Liver (tissue), 8 donors: ENCODE measurements at regions not wholly inside any gene's neighbourhood (a gene's known extent, or its start where the extent isn't known, plus 50 kb on each side); places are given as distances from the start of the nearest gene placed in this dataset.

Experiments
- DNase-seq: peaks from one replicate; pipeline ENCODE4 v3.0.0-alpha.2; 2017; ENCODE audit warnings: low spot score
- H3K27ac ChIP-seq, 2 donors: one replicate each; pipeline ENCODE4 v1.7.0; 2013; ENCODE audit warnings: inconsistent platforms in 2 of 2, low read length in 2 of 2, control low read depth in 1 of 2, low read depth in 1 of 2, mild to moderate bottlenecking in 1 of 2
- H3K27me3 ChIP-seq, 4 donors: one replicate each; pipeline versions ENCODE4 v1.6.1 to v1.7.0; 2013; ENCODE audit warnings: low read length in 3 of 4, inconsistent platforms in 1 of 4, mild to moderate bottlenecking in 1 of 4, moderate library complexity in 1 of 4; ENCODE audit not compliant: control insufficient read depth in 4 of 4, insufficient read depth in 4 of 4
- H3K36me3 ChIP-seq, 4 donors: one replicate each; pipeline versions ENCODE4 v1.6.1 to v1.7.0; 2013; ENCODE audit warnings: low read length in 3 of 4, mild to moderate bottlenecking in 3 of 4, low read depth in 1 of 4, moderate library complexity in 1 of 4; ENCODE audit not compliant: control insufficient read depth in 4 of 4, insufficient read depth in 3 of 4
- H3K4me1 ChIP-seq, 4 donors: one replicate each; pipeline versions ENCODE4 v1.6.1 to v1.7.0; 2013; ENCODE audit warnings: low read length in 3 of 4, mild to moderate bottlenecking in 3 of 4, moderate library complexity in 1 of 4; ENCODE audit not compliant: control insufficient read depth in 4 of 4, insufficient read depth in 4 of 4
- H3K4me3 ChIP-seq, 3 donors: one replicate each; pipeline versions ENCODE4 v1.6.1 to v1.7.0; 2013; ENCODE audit warnings: low read length in 3 of 3, control low read depth in 1 of 3, low read depth in 1 of 3, mild to moderate bottlenecking in 1 of 3
- H3K9ac ChIP-seq, 2 donors: one replicate each; pipeline ENCODE4 v1.7.0; 2013; ENCODE audit warnings: low read length in 2 of 2, mild to moderate bottlenecking in 2 of 2, moderate library complexity in 2 of 2, control low read depth in 1 of 2, low read depth in 1 of 2
- H3K9me3 ChIP-seq, 4 donors: one replicate each; pipeline versions ENCODE4 v1.6.1 to v1.7.0; 2013; ENCODE audit warnings: low read length in 3 of 4; ENCODE audit not compliant: control insufficient read depth in 4 of 4
- EGR1 ChIP-seq, 2 donors: IDR thresholded peaks; 2 replicates each; pipeline ENCODE4 v1.6.1; 2016 to 2018; ENCODE audit warnings: antibody characterized with exemption in 2 of 2, low read depth in 2 of 2
- FOXA2 ChIP-seq: IDR thresholded peaks from 2 replicates; pipeline ENCODE4 v1.6.1; 2016; ENCODE audit warnings: antibody characterized with exemption
- GABPA ChIP-seq, 2 donors: IDR thresholded peaks in 1 of 2; conservative IDR thresholded peaks in 1 of 2; 2 replicates each; pipeline ENCODE4 v1.6.1; 2016; ENCODE audit warnings: antibody characterized with exemption in 2 of 2, mild to moderate bottlenecking in 1 of 2, moderate library complexity in 1 of 2
- HNF4A ChIP-seq, 2 donors: conservative IDR thresholded peaks; 2 replicates each; pipeline ENCODE4 v1.6.1; 2016; ENCODE audit warnings: antibody characterized with exemption in 2 of 2, mild to moderate bottlenecking in 2 of 2
- HNF4G ChIP-seq: IDR thresholded peaks from 2 replicates; pipeline ENCODE4 v1.6.1; 2016; ENCODE audit warnings: antibody characterized with exemption
- JUND ChIP-seq, 2 donors: IDR thresholded peaks; 2 replicates each; pipeline ENCODE4 v1.6.1; 2016; ENCODE audit warnings: antibody characterized with exemption in 2 of 2
- MAX ChIP-seq: IDR thresholded peaks from 2 replicates; pipeline ENCODE4 v1.6.1; 2016; ENCODE audit warnings: antibody characterized with exemption
- NR2F2 ChIP-seq: IDR thresholded peaks from 2 replicates; pipeline ENCODE4 v1.6.1; 2016; ENCODE audit warnings: antibody characterized with exemption
- RAD21 ChIP-seq, 2 donors: IDR thresholded peaks; 2 replicates each; pipeline ENCODE4 v1.6.1; 2016; ENCODE audit warnings: antibody characterized with exemption in 2 of 2, mild to moderate bottlenecking in 2 of 2
- REST ChIP-seq: IDR thresholded peaks from 2 replicates; pipeline ENCODE4 v1.6.1; 2016; ENCODE audit warnings: antibody characterized with exemption, mild to moderate bottlenecking
- RXRA ChIP-seq, 2 donors: IDR thresholded peaks; 2 replicates each; pipeline ENCODE4 v1.6.1; 2017 to 2018; ENCODE audit warnings: antibody characterized with exemption in 2 of 2, mild to moderate bottlenecking in 1 of 2
- SP1 ChIP-seq: IDR thresholded peaks from 2 replicates; pipeline ENCODE4 v1.6.1; 2018; ENCODE audit warnings: antibody characterized with exemption, mild to moderate bottlenecking
- TAF1 ChIP-seq: conservative IDR thresholded peaks from 2 replicates; pipeline ENCODE4 v1.6.1; 2016; ENCODE audit warnings: antibody characterized with exemption, mild to moderate bottlenecking
- YY1 ChIP-seq: IDR thresholded peaks from 2 replicates; pipeline ENCODE4 v1.6.1; 2016; ENCODE audit warnings: antibody characterized with exemption, mild to moderate bottlenecking
- WGBS: extraction: QIAGEN DNeasy Blood & Tissue Kit; methylation state at CpG from one replicate; pipeline ENCODE4 v1.1.7; 2013; 5-methylcytosine and 5-hydroxymethylcytosine counted together
- TF ChIP-seq, protein P1 (sequence below): IDR thresholded peaks from 2 replicates; pipeline ENCODE4 v1.6.1; 2016; ENCODE audit warnings: antibody characterized with exemption
- TF ChIP-seq, protein P2 (sequence below): fragments of 150-350 bp; IDR thresholded peaks from 2 replicates; pipeline ENCODE4 v1.5.1; 2017; ENCODE audit warnings: improper control_type of control experiment, low read depth, low read length; ENCODE audit not compliant: missing input control
- donor health status: healthy.
- donor health status: healthy.
- donor health status: healthy.
- donor health status: healthy.
- donor health status: healthy.

DNA sequence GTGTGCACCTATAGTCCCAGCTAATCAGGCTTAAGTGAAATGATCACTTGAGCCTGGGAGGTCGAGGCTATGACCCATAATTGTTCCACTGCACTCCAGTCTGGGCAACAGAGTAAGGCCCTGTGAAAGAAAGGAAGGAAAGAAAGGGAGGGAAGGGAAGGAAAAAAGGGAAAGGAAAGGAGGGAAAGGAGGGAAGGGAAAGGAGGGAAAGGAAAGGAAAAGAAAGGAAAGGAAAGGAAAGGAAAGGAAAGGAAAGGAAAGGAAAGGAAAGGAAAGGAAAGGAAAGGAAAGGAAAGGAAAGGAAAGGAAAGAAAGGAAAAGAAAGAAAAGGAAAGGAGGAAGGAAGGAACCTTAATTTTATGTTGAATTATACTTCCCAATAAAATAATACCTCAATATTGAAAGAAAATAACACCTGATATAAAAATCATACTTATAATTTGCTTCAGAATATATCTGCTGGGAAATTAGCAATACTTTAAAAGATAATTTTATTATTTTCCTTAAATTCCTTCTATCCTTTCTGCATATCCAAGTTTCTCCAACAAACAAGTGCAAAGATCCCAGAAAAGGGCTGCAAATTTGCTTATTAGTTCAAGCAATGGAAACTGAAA is 177.3 kb downstream of the KLF12 start:
- Histone ChIP-seq H3K9me3 (no peaks in the 10 kb centered on the region), H3K36me3 (no peaks in the 10 kb centered on the region), H3K27me3 (no peaks in the 10 kb centered on the region), H3K27ac (no peak overlapping the region), H3K4me1 (no peaks in the 10 kb centered on the region), H3K4me3 (no peak overlapping the region), H3K9ac (no peak overlapping the region)
- TF ChIP-seq SP1 (no peak), TAF1 (no peak), MAX (no peak), EGR1 (IDR thresholded peaks at IDR 0.05; ENCODE audit: low read depth in 2 of 2) (no peak), HNF4A (conservative IDR thresholded peaks at IDR 0.05) (no peak)
- no peak for DNase-seq
- WGBS = 92% methylated on average over 1 of the region's 1 CpG

DNA sequence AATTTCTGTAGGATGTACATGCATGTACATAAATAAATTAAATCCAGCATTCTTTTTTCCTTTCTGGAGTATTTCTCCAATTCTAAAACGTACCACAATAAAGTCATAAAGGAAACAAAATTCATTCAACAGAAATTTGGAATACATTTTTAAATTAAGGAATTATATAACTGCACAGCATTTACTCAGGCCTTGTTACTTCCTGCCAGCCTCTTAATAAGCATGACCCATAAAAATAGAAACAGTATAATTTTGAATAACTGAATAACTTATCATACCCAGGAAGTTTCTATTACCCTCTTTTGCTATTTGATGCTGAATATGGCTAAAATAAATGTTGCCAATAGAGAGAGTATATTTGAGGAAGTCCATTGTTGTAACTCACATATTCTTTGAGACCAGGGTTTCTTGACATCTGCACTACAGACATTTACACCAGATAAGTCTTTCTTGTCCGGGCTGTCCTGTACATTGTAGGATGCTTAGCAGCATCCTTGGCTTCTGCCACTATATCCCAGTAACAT is 178.2 kb downstream of the KLF12 start:
- H3K9ac ChIP-seq = no peak overlapping the region
- TF ChIP-seq TAF1 = no peak
- TF ChIP-seq EGR1 (IDR thresholded peaks at IDR 0.05; ENCODE audit: low read depth in 2 of 2) = no peak
- no peak for TF ChIP-seq NR2F2
- TF ChIP-seq REST = no peak
- TF ChIP-seq, protein P1, sequence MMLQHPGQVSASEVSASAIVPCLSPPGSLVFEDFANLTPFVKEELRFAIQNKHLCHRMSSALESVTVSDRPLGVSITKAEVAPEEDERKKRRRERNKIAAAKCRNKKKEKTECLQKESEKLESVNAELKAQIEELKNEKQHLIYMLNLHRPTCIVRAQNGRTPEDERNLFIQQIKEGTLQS = no peak
- TF ChIP-seq JUND (IDR thresholded peaks at IDR 0.05) = no peak
- TF ChIP-seq, protein P2, sequence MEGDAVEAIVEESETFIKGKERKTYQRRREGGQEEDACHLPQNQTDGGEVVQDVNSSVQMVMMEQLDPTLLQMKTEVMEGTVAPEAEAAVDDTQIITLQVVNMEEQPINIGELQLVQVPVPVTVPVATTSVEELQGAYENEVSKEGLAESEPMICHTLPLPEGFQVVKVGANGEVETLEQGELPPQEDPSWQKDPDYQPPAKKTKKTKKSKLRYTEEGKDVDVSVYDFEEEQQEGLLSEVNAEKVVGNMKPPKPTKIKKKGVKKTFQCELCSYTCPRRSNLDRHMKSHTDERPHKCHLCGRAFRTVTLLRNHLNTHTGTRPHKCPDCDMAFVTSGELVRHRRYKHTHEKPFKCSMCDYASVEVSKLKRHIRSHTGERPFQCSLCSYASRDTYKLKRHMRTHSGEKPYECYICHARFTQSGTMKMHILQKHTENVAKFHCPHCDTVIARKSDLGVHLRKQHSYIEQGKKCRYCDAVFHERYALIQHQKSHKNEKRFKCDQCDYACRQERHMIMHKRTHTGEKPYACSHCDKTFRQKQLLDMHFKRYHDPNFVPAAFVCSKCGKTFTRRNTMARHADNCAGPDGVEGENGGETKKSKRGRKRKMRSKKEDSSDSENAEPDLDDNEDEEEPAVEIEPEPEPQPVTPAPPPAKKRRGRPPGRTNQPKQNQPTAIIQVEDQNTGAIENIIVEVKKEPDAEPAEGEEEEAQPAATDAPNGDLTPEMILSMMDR = no peak
- no peak for TF ChIP-seq RXRA (IDR thresholded peaks at IDR 0.05)
- no peak for TF ChIP-seq RAD21 (IDR thresholded peaks at IDR 0.05)
- no peak for TF ChIP-seq MAX
- TF ChIP-seq HNF4A (conservative IDR thresholded peaks at IDR 0.05) = no peak
- no peak for TF ChIP-seq HNF4G
- no peak for TF ChIP-seq GABPA (IDR thresholded peaks at IDR 0.05 in 1 of 2, conservative IDR thresholded peaks at IDR 0.05 in 1 of 2)
- TF ChIP-seq FOXA2 = no peak
- no peak for TF ChIP-seq YY1
- no peak for TF ChIP-seq SP1
- no peak overlapping the region for H3K4me3 ChIP-seq
- no peaks in the 10 kb centered on the region for H3K27me3 ChIP-seq
- H3K9me3 ChIP-seq = no peaks in the 10 kb centered on the region
- DNase-seq = no peak
- no peaks in the 10 kb centered on the region for H3K4me1 ChIP-seq
- no peak overlapping the region for H3K27ac ChIP-seq
- 80% methylated on average over 2 of the region's 2 CpGs for WGBS
- no peaks in the 10 kb centered on the region for H3K36me3 ChIP-seq
